ENCODE measurements at regions not wholly inside any gene's neighbourhood (a gene's known extent, or its start where the extent isn't known, plus 50 kb on each side); places are given as distances from the start of the nearest gene placed in this dataset.
"Not testable (repeated sequence)": the region's sequence is repeated elsewhere in the genome, so short reads cannot be mapped to it uniquely, and the experiment has no call there.

GRCh38 chr5:108686676-108687075 is 61.0 kb upstream of the FER start:
- Histone ChIP-seq H3K4me1 (replicated peaks) (no peaks in the 10 kb centered on the region), H3K27me3 (replicated peaks; ENCODE audit: insufficient read depth) (no peaks in the 10 kb centered on the region), H3K27ac (no peak overlapping the region), H3K9me3 (no peaks in the 10 kb centered on the region), H3K36me3 (no peaks in the 10 kb centered on the region), H3K4me3 (no peak overlapping the region)
- intact Hi-C loops (cut with DNase I) = loop anchor here (10.0 kb wide), 1 partner anchor 788 kb away; no protein-coding TSS in a partner anchor
- 38% methylated on average over 1 of the region's 1 CpG for WGBS
- no peak for DNase-seq (ENCODE audit: low spot score)
- TF ChIP-seq CTCF (IDR thresholded peaks at IDR 0.05) (no peak), POLR2A (IDR thresholded peaks at IDR 0.05) (no peak), POLR2AphosphoS5 (IDR thresholded peaks at IDR 0.05) (no peak)

GRCh38 chr5:108685448-108686216 is 62.1 kb upstream of the FER start:
- H3K9me3 ChIP-seq; H3K4me1 ChIP-seq (replicated peaks); H3K27ac ChIP-seq; H3K27me3 ChIP-seq (replicated peaks; ENCODE audit: insufficient read depth); H3K4me3 ChIP-seq; DNase-seq (ENCODE audit: low spot score); H3K36me3 ChIP-seq: not testable (repeated sequence)
- intact Hi-C loops (cut with DNase I) = loop anchor here (10.0 kb wide), 1 partner anchor 789 kb away; no protein-coding TSS in a partner anchor
- WGBS = 40% methylated on average over 19 of the region's 19 CpGs

- peak; percentile 10 for DNase-seq (ENCODE audit: low spot score)
- Histone ChIP-seq H3K27ac (no peak overlapping the region), H3K4me1 (replicated peaks) (no peaks in the 10 kb centered on the region), H3K27me3 (replicated peaks; ENCODE audit: insufficient read depth) (no peaks in the 10 kb centered on the region), H3K9me3 (no peaks in the 10 kb centered on the region), H3K36me3 (no peaks in the 10 kb centered on the region), H3K4me3 (no peak overlapping the region)
- intact Hi-C loops (cut with DNase I) = loop anchor here (2.0 to 10.0 kb wide), 3 partner anchors 66 to 794 kb away; partner anchors contain the start of gene FER
- WGBS = 28% methylated on average over 5 of the region's 5 CpGs
- TF ChIP-seq POLR2AphosphoS5 (IDR thresholded peaks at IDR 0.05) (peak; percentile 42), POLR2A (IDR thresholded peaks at IDR 0.05) (no peak), CTCF (IDR thresholded peaks at IDR 0.05) (peak; percentile 22 to 74 (median 58))
Observed at GRCh38 chr5:108681079-108681921, 66.4 kb upstream of the FER start.

- H3K36me3 ChIP-seq = no peaks in the 10 kb centered on the region
- H3K4me1 ChIP-seq (replicated peaks) = no peaks in the 10 kb centered on the region
- TF ChIP-seq CTCF (IDR thresholded peaks at IDR 0.05) (no peak), POLR2A (IDR thresholded peaks at IDR 0.05) (no peak), POLR2AphosphoS5 (IDR thresholded peaks at IDR 0.05) (no peak)
- intact Hi-C loops (cut with DNase I) = no loop called here
- no peak for DNase-seq (ENCODE audit: low spot score)
- H3K9me3 ChIP-seq = no peaks in the 10 kb centered on the region
- no peak overlapping the region for H3K27ac ChIP-seq
- no peaks in the 10 kb centered on the region for H3K27me3 ChIP-seq (replicated peaks; ENCODE audit: insufficient read depth)
- H3K4me3 ChIP-seq = no peak overlapping the region
- 81% methylated on average over 4 of the region's 4 CpGs for WGBS
Observed at GRCh38 chr5:108678091-108678490, 69.6 kb upstream of the FER start.

- Histone ChIP-seq H3K4me1 (replicated peaks) (no peaks in the 10 kb centered on the region), H3K4me3 (no peak overlapping the region), H3K27ac (no peak overlapping the region), H3K9me3 (no peaks in the 10 kb centered on the region), H3K27me3 (replicated peaks; ENCODE audit: insufficient read depth) (no peaks in the 10 kb centered on the region), H3K36me3 (no peaks in the 10 kb centered on the region)
- no peak for DNase-seq (ENCODE audit: low spot score)
- no peak for TF ChIP-seq CTCF (IDR thresholded peaks at IDR 0.05)
- TF ChIP-seq POLR2A (IDR thresholded peaks at IDR 0.05) = no peak
- TF ChIP-seq POLR2AphosphoS5 (IDR thresholded peaks at IDR 0.05) = no peak
- WGBS = 96% methylated on average over 5 of the region's 5 CpGs
- intact Hi-C loops (cut with DNase I) = no loop called here
Observed at GRCh38 chr5:108675736-108676135, 72.0 kb upstream of the FER start.

Measured in prostate gland (tissue), 2 donors.